OCI-M2 (cell line): ENCODE measurements at regions not wholly inside any gene's neighbourhood (a gene's known extent, or its start where the extent isn't known, plus 50 kb on each side); places are given as distances from the start of the nearest gene placed in this dataset.
A peak's percentile ranks its signal among the peaks of the same experiment; 100 is the strongest.

Experiments
- DNase-seq: peaks from one replicate; lab custom pipeline; 2025; ENCODE audit not compliant: unreplicated experiment; lab: John Stamatoyannopoulos, UW

DNA sequence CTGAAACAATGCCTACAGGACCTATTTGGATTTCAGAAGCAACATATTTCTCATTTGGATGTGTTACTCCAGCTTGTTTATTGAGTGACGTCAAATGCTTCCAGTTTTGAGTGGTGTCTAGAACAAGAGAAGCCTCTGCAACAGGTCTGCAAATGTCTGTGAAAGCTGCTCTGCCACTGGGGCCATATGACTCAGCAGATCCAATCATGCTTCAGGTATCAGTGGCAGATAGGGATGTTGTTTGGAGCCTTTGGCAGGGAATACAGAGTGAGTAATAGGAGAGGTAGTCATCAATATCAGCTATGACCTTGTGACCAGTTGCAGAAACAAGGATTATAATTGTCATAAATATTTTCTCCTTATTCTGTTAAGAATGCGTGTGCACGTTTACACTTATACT, 141.1 kb upstream of the ZXDA start:
- no peak for DNase-seq

DNA sequence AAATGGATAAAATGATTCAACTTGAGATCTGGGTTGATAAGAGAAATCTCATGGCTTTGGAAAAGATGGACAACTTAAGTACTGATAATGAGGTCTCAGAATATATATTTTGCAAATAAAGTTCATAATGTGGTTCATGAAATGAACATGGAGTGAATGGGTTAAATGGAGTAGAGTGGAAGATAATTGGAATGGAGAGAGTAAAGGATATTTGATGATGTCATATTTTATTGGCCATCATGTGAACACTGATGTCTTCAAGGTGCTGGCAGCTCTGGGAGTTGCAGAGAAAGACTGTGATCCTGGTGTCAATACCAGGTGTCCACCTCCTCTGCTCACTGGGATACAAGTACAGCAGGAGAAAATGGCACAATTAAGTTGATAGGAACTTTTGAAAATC, 133.9 kb upstream of the ZXDA start:
- no peak for DNase-seq

DNA sequence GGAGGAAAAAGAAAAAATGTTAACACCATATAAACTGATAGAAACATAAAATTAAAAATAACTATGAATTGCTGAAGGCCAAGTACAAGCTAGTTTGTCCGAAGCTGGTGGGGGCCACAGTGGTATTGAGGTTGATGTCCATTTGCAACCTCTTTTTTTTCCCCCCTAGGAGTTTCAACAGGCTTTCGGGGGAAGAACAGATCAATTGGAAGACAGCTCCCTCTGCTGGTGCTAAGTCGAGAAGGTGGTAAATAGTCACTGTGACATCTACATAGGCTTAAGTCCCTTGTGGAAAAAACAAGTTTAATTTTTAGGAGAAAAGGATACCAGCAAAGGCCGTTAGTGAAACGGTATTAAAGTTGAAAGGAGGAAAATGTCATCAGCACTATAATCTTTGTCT, 115.7 kb upstream of the ZXDA start:
- DNase-seq, result peak; percentile 5

- DNase-seq, result no peak
These were observed 75.7 kb upstream of the ZXDA start for GRCh38 chrX:57985951-57986350.

DNA sequence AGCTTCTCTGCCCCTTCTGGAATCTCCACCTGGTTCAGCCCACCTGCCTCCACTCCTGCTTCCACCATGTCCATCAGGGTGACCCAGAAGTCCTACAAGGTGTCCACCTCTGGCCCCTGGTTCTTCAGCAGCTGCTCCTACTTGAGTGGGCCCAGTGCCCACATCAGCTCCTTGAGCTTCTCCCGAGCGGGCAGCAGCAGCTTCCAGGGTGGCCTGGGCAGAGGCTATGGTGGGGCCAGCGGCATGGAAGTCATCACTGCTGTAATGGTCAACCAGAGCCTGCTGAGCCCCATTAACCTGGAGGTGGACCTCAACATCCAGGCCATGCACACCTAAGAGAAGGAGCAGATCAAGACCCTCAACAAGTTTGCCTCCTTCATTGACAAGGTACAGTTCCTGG, 74.4 kb upstream of the ZXDA start:
- DNase-seq, result no peak

DNA sequence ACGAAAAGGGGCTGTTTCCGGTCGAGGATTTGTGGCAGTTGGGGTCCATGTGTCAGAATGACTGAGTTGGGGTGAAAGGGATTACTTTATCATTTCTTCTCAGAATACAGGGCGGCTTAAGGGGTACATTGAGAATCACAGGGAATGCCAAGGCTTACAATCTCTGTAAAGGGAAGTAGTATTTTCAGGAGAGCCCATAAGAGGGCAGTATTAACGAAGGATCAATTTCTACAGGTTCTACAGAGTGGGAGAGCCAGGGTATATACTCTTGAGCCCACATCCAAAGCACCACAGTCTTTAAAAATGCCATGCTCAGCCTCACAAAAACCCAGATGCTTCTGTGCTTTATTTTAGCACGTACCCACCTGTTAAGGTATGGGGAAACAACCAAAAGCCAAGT, 67.7 kb upstream of the ZXDA start:
- DNase-seq, result no peak

DNA sequence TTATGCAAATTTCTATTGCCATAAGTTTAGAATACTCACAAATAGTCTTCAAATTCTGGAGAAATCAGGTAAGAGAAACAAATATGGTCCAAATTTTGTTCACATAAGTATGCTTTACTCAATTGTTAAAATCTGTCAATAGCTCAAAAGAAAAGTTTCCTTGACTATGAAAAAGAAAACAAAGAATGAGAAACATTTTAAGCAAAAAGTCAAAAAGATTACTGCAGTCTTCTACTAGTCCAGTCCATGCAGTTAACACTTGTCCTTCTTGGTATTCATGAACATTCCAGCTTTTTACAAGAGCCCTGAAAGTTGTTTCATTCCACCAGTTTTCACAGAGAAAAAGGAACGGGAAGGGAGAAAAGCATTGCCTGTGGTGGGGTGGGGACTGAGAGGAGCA, 54.7 kb upstream of the ZXDA start:
- DNase-seq, result no peak
